Stimulated activated CD4-positive, alpha-beta T cell treated with anti-CD3 and anti-CD28 coated beads, Interleukin-15, amount 100 ng/mL, for 1 hour (primary cell): ENCODE measurements at regions not wholly inside any gene's neighbourhood (a gene's known extent, or its start where the extent isn't known, plus 50 kb on each side); places are given as distances from the start of the nearest gene placed in this dataset.

Experiments used
- DNase-seq, 2 donors: peaks; one replicate each; pipeline ENCODE4 v3.0.0-alpha.2; 2020; ENCODE audit warnings: low read depth in 1 of 2, low spot score in 1 of 2

DNA sequence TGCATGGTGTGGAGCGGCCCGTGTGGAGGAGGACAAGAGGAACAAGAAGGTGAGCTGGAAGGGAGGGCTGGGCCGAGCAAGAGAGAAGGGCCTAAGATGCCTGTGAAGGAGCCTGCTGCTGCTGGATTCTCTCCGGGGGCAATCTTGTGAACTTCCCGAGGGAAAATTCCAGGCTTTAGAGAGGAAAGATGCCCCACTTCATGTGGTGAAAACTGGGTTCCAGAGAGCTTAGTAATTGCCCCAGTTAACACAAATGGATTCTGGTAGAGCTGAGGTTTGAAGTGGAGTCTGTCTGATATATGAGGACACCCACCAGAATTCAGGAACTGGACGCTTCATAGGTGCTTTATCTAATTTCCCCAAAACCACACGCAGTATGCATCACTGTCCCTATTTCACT lies 114.1 kb upstream of the ZMIZ1 start:
- no peak for DNase-seq

DNA sequence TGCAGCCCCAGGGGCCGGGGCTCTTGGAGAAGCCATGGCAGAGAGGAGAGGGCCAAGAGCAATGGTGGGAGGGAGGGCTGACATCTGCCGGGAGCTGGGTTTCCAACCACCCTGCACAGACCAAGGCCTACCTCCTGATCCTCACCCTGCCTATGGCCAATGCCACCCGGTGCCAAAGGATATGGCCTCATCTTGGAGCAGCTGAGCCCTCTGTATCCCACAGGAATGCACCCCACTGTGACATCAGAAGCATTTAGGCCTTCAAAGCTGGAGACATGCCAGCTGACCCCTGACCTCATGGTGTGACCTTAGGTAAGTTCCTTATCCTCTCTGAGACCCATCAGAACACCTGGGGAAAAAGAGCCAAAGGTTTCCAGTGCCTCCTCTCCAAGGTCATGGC lies 113.6 kb upstream of the ZMIZ1 start:
- DNase-seq = no peak

DNA sequence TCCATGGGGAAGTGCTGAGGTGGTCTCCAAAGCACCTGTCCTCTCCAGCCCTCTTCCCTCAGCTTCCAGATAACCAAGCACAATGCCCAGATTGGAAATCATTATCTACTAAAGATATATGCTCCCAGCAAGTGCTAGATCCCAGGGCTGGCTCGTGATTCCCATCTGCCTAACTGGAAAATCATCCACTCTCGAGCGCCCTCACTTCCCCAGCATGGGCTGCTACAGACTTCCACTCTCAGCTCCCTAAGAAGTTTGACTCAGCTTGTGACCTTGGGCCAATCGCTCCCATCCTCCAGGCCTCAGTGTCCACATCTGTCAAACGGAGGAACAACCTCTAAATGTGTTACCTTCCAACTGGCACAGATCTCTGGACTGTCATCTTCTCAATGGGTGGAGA lies 112.4 kb upstream of the ZMIZ1 start:
- no peak for DNase-seq

DNA sequence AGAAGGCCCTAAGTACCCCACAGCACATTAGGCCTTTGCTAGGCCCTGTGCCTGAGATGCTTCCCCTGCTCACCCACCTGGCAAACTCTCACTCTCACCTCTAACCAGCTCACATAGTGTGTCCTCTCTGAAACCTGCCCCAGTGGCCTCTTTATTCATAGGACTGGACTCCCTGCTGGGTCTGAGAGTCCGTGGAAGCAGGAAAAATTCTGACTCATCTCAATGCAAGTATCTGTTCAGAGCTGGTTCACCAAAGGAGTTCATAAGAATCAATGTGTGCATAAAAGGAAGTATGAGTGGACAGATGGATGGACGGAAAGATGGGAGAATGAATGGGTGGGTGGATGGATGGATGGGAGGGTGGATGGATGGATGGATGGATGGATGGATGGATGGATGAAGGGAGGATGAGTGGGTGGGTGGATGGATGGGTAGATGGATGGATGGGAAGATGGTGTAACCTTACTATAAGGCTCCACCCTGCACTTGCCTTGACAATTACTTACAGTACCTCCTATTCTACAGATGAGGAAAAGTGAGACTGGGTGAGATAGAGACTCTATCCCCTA lies 111.2 kb upstream of the ZMIZ1 start:
- no peak for DNase-seq

DNA sequence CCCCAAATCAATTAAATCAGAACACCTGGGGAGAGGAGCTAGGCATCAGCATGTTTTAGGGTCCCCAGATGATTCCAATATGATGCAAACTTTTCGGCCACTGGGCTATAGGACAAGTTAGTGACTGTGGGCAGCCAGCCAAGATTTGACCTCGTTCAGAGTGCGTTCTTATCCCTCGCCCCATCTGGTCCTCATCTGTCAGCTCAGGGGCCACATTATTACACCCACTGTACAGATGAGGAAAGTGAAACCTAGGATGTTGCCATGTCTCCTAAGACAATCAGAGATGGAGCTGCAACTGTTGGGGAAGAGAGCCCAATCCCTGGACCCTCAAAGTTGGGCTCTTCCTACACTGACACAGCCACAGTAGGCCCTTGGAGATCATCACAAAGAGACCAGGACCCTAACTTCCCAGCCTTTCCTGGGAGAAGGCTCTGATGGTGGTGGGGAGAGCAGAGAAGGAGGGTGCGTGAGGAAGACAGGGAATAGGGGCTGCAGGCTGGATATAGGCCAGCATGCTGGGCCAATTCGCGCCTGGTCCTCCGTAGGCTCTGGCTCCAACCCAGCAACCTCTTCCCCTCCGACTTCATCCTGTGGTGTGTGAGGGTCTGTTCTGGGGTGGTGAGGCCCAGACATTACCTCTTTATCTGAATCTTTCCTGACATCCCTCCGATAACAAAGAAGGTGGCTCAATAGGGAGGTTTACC lies 109.4 kb upstream of the ZMIZ1 start:
- DNase-seq = no peak

DNA sequence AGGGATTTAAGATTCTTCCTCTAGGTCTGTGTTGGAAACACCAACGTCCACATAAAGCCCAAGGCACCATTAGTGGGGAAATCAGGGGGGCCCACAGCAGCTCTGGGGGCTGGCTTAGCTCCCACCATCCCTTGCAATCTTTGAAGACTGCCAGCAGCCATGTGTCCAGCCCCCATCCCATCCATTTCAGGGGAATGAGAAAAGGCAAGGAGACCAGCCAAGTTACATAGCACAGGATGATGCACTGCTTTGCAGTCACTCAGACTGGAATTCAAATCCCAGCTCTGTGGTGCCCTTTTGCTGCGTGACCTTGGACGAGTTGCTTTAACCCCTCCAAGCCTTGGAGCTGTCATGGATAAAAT lies 108.9 kb upstream of the ZMIZ1 start:
- DNase-seq = no peak

DNA sequence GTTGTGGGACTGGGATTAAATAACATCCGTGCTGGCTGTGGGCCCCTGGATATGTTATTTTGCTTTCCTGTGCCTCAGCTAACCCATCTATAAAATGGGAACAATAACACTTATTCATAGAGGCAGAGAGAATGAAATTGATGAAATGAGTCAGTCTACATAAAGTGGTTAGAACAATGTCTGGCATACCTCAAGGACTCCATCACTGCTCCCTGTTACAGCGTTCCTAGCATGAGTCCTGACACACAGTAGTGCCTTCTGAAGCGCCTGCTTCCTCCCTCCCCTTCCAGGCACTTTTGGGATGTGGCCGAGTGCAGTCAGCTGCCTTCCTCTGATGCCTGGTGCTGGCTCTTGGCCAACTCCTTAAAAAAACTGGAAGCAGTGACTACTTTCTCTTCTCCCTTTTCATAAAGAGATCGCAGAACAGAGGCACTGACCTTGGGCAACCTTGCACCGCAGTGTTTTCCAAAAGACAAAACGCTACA lies 108.4 kb upstream of the ZMIZ1 start:
- no peak for DNase-seq

DNA sequence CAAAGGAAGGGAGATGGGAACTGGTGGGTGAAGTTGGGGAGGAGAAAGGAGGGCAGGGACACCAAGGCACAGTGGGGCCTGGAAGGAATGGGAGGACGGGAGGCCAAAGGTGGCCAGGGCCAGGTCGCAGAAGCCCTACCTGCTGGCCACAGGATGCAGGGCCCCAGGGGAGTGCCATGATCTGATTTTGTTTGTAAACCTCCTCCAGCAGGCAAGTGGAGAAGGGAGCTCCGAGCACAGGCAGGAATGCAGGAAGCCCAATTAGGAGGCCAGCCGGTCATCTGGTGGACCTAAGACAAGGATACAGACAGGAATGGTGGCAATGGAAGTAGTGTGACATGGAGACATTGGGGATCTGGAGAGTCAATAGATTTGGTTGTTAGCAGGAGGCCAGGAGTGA lies 107.0 kb upstream of the ZMIZ1 start:
- DNase-seq = no peak

DNA sequence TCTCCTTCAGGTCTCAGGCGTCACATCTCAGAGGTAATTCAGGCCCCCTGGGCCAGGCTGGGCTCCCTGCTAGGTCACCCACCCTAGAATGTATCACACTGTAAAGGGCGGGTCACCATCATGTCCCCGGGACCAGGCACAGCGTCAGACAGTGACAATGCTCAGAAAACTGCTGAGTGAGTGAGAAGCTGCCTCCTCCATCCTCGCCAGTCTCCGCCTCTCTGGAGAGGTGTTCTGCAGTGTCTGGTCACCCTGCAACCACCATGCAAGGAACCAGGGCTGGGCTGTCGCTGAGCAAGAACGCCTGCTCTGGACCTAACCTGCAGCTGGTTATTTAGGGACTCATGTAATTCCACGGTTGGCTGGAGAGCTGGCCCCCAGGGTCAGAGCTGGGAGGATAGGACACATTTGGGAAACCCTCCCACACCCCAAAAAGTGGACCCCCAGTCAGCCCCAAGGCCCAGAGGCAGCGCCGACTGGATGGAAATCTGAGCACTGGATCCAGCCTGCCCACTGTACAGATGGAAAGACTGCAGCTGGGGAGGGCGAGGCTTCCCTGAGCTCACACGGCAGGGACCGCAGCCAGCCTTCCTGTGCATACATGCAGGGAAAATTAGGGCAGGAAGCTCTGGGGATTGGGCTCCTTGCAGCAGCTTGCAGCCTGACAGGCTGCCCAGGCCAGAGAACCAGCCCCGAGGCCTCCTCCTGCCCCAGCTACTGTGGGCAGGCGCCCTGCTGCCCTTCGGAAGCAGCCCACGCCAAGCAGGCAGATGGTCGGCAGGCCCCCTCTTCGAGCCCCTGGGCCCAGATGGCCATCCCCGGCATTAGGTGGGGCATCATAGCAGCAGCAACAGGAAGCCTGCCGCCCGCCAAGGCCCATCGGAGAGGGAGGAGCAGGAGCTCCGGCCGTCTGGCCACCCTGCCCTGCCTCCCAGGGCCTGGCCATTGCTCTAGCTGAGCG lies 105.4 kb upstream of the ZMIZ1 start:
- DNase-seq = no peak

DNA sequence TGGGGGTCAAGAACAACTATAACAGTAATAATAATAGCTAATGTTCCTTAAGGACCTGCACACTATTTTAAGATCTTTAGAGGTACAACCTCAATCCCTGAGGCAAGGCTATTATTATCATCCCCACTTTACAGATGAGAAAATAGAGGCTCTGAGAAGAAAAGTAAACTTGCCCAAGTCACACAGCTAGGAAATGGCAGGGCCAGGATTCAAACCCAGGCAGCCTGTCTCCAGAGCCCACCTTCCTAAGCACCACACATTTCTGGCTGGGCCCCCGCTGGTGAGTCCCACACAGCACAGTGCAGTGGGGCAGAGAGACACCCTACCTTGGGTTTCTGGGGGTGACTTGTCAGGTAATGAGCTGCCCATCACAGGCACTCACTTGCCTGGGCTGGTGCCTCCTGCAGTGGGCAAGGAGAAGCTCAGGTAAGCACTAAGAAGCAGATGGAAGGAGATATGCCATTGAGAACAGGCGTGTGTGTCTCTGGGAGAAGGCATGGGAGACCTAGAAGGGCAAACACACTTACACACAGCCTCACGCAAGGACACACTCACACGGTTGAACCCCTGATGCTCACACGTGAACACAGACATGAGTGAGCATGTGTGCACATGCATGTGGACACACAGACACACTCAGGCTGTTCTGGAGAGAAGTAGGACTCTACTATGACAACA lies 104.4 kb upstream of the ZMIZ1 start:
- DNase-seq = no peak

DNA sequence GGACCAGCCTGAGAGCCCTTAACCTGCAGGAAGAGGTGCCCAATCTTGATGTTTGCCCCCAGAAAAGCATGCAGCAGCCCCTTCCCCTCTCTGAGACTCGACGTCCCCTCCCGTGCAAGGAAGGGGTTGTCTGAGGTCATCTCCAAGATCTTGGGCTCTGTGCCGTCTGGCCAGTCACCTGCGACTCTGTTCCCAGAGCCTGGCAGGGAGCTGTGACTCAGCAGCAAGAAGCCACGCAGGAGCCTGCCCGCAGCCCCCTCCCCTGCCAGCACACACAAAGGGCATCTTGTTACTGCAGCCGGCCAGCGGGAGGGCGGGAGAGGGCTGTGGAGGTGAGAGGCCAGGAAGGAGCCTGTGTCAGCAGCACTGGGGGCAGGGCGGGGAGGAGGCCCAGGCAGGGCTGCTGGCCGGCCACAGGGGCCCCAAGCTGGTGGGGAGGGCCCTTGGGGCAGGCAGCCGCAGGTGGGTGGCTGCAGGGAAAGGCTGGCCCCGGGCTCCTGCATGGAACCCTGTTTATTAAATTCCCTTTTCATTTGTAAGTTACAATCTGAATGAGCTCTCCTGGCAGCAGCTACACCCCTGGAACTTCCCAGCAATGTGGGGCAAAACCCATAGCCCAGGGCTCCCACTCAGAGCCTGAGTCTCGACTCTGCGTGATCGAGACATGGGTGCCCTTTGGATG lies 103.7 kb upstream of the ZMIZ1 start:
- DNase-seq = no peak

DNA sequence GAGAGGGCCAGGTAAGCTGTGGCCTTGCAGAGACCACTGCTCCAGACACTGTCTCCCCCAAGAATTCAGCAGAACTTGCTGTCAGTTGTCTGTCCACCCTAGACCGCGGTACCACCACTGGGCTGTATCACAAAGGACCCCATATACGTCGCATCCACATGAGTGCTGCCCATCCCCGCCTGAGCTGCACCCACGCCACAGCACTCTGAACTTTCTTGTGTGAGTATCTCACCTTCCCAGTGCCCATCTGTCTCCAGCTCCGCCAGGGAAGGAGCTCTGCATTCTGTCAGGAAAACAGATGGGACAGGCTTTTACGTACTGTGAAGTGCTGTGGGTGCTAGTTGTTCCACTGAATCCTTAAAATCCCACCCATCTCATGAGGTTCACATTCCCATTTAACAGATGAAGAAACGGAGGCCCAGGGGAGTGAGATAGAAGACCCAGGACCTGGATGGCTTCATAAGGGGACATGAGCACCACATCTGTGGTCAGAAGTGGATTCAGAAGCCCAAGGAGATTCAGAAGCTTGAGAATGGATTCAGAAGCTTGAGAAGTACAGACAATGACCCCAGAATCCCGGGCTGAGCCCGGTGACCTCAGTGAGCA lies 102.5 kb upstream of the ZMIZ1 start:
- no peak for DNase-seq

DNA sequence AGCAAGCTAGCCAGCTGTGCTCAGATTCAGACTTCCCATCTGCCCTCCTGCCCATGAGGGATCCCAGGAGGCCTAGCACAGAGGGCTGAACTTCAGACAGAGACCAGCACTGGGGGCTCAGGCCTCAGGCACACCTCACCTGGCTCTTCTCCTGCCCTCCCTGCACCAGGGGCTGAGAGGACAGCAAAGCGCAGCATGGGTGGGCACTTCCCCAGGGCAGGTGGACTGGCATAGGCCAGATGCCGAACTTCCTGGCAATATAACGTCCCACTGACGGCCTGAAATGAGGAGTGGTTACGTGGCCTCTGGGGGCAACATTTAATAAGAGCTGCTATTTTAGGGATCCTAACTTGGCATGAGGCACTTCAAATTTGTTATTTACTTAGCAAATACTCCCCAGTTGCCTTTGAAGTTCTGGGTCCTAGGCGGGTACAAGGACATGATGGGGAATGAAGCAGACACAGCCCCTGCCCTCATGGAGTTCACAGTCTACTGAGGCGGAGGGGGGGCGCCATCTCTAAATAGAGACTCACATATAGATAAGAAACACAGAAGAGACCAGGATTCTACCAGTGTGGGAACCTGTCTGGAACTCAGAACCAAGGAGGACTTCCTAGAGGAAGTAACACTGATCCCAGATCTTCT lies 101.8 kb upstream of the ZMIZ1 start:
- no peak for DNase-seq

DNA sequence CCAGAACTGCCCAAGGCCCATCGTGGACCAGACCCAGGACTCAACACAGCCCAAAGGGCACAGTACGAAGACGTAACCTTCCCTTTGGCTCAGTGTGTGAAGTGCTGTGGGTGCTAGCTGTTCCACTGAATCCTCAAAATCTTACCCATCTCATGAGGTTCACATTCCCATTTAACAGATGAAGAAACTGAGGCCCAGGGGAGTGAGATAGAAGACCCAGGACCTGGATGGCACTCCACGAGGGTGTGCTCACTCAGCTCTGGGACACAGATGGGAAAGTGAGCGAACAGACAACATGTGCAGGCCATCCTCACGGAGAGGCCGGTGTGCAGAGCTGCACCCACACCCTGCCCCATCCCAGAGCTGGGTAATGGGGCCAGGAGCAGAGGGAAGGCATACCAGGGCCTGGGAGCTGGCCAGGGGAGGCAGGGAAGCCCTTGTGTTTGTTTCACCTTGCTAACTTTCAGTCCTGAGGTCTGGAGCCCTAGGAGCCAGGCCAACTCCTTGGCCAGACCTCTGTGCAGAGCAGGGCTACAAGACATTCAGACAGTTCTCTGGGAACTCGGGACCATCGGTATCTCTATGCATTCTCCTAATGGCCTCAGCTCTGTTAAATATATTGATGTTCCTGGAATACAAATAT lies 100.3 kb upstream of the ZMIZ1 start:
- no peak for DNase-seq

DNA sequence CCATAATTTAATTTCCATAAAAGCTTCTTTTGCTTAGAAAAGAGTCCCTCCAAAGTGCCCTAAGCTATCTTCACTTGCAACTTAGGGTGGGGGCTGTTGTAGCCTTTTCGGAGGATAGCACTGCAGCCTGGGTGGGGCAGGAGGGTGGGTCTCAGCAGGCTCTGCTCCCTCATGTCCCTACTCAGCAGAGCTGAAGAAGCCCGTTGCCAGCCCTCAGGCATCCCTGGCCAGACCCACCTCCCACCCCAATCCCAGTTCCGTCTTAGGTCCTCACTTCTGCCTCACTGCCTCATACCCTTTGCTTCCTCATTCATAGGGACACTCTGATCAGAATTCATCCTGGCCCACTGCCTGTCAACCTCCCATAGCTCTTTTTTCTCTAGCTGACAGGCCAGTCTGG lies 99.8 kb upstream of the ZMIZ1 start:
- no peak for DNase-seq

DNA sequence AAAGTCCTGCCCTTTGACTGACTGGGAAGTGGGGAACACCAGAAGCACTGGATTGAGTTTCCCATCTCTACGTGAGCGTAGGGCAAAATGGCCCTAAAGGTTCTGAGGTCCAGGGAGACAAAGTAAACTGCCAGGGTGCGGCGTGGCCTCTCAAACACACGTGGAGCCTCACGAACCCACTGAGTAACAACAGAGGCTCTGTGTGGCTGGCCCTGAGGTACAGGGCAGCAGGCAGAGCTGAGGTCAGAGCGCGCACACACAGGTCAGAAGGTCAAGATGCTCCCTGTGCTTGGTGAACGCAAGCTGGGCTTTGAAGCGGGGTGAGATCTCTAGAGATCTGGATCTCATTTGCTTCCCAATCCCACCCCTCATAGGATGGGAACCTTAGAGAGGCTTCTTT lies 99.0 kb upstream of the ZMIZ1 start:
- DNase-seq = no peak

DNA sequence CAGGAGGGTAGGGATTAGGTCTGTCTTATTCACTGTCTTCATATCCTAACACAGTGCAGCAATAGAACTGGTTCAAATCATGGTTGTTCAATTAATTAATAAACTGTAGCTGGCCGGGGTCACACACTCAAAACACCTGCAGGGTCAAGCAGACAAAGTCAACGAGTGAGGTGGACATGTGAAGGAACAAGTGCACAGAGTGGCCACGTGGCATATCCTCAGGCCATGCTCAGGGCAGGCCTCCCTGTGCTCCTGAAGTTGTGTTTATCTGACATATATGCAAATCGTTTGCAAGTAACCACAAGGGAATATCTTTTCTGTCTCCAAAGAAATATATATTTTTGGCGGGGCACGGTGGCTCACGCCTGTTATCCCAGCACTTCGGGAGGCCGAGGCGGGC lies 98.5 kb upstream of the ZMIZ1 start:
- DNase-seq = no peak

DNA sequence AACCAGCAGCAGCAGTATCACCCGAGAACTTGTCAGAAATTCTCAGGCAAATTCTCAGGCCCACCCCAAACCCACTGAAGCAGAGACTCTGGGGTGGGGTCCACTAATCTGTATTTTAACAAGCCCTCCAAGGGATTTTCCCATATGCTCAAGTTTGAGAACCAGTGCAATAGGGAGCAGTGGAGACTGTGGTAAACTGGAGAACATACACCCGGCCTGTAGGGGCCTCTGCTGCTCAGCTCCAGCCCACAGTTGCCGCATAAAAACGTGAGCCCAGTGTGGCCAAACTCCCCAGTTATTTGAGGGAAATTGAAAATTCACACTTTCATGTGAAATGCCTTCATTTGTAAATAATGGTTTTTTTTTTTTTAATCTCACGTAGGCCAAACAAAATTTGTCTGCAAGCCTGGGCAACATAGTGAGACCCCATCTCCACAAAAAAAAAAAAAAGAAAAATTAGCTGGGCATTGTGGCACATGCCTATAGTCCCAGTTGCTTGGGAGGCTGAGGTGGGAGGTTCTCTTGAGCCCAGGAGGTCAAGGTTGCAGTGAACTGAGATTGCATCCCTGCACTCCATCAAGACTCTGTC lies 97.6 kb upstream of the ZMIZ1 start:
- DNase-seq = no peak
